ENCODE measurements at regions not wholly inside any gene's neighbourhood (a gene's known extent, or its start where the extent isn't known, plus 50 kb on each side); places are given as distances from the start of the nearest gene placed in this dataset.

GRCh38 chr5:155276231-155276630 is 262.7 kb downstream of the KIF4B start:
- TF ChIP-seq POU6F1 (CRISPR knock-in tag; IDR thresholded peaks at IDR 0.05; ENCODE audit: borderline replicate concordance, low read depth) (no peak), TOX (CRISPR knock-in tag; IDR thresholded peaks at IDR 0.05; ENCODE audit: borderline replicate concordance) (no peak), ZC3H10 (CRISPR knock-in tag; IDR thresholded peaks at IDR 0.05) (no peak), ESRRG (CRISPR knock-in tag; IDR thresholded peaks at IDR 0.05) (no peak), GLIS3 (CRISPR knock-in tag; IDR thresholded peaks at IDR 0.05) (no peak)
- ATAC-seq: no peak

DNA sequence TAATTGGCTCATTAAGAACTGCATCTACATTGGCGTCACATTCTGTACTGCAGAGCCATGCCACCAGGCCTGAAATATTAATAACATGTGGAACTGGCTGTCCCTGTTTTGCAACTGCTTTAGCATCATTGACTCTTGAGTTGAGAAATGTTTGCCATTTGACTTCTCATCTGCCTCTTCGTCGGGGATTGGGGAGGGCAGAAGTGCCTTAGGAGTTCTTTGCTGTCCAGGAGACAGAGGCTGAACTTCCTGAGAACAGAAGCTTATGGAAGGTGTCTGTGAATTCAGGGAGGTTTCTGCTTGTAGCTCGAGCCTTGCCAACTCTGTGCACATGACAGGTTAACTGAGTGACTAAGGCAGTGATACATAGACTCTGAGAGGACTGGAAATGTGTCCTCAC is 265.0 kb downstream of the KIF4B start:
- ATAC-seq: no peak
- TF ChIP-seq ZFP30 (CRISPR knock-in tag; IDR thresholded peaks at IDR 0.05) (no peak), ZNF70 (CRISPR knock-in tag; IDR thresholded peaks at IDR 0.05) (no peak), ZNF565 (CRISPR knock-in tag; conservative IDR thresholded peaks at IDR 0.05; ENCODE audit: low read depth) (no peak), BACH2 (CRISPR knock-in tag; IDR thresholded peaks at IDR 0.05; ENCODE audit: borderline replicate concordance) (no peak), OSR1 (CRISPR knock-in tag; IDR thresholded peaks at IDR 0.05) (no peak), ZFP3 (CRISPR knock-in tag; IDR thresholded peaks at IDR 0.05) (no peak), TOX (CRISPR knock-in tag; IDR thresholded peaks at IDR 0.05; ENCODE audit: borderline replicate concordance) (no peak)
- TF ChIP-seq, protein P1, sequence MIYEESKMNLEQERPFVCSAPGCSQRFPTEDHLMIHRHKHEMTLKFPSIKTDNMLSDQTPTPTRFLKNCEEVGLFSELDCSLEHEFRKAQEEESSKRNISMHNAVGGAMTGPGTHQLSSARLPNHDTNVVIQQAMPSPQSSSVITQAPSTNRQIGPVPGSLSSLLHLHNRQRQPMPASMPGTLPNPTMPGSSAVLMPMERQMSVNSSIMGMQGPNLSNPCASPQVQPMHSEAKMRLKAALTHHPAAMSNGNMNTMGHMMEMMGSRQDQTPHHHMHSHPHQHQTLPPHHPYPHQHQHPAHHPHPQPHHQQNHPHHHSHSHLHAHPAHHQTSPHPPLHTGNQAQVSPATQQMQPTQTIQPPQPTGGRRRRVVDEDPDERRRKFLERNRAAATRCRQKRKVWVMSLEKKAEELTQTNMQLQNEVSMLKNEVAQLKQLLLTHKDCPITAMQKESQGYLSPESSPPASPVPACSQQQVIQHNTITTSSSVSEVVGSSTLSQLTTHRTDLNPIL (CRISPR knock-in tag; IDR thresholded peaks at IDR 0.05; ENCODE audit: low read depth): no peak
- TF ChIP-seq, protein P2, sequence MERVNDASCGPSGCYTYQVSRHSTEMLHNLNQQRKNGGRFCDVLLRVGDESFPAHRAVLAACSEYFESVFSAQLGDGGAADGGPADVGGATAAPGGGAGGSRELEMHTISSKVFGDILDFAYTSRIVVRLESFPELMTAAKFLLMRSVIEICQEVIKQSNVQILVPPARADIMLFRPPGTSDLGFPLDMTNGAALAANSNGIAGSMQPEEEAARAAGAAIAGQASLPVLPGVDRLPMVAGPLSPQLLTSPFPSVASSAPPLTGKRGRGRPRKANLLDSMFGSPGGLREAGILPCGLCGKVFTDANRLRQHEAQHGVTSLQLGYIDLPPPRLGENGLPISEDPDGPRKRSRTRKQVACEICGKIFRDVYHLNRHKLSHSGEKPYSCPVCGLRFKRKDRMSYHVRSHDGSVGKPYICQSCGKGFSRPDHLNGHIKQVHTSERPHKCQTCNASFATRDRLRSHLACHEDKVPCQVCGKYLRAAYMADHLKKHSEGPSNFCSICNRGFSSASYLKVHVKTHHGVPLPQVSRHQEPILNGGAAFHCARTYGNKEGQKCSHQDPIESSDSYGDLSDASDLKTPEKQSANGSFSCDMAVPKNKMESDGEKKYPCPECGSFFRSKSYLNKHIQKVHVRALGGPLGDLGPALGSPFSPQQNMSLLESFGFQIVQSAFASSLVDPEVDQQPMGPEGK (CRISPR knock-in tag; IDR thresholded peaks at IDR 0.05; ENCODE audit: borderline replicate concordance): no peak

GRCh38 chr5:155282503-155283107 is 269.1 kb downstream of the KIF4B start:
- TF ChIP-seq, protein P2 (CRISPR knock-in tag; IDR thresholded peaks at IDR 0.05; ENCODE audit: borderline replicate concordance): no peak
- TF ChIP-seq SNAI2 (CRISPR knock-in tag; IDR thresholded peaks at IDR 0.05) (no peak), RARB (CRISPR knock-in tag; IDR thresholded peaks at IDR 0.05) (no peak), BACH2 (CRISPR knock-in tag; IDR thresholded peaks at IDR 0.05; ENCODE audit: borderline replicate concordance) (no peak), ARNTL (CRISPR knock-in tag; IDR thresholded peaks at IDR 0.05; ENCODE audit: borderline replicate concordance, low read depth) (no peak), ZNF565 (CRISPR knock-in tag; conservative IDR thresholded peaks at IDR 0.05; ENCODE audit: low read depth) (no peak), ZC3H10 (CRISPR knock-in tag; IDR thresholded peaks at IDR 0.05) (no peak), TOX (CRISPR knock-in tag; IDR thresholded peaks at IDR 0.05; ENCODE audit: borderline replicate concordance) (no peak), POU6F1 (CRISPR knock-in tag; IDR thresholded peaks at IDR 0.05; ENCODE audit: borderline replicate concordance, low read depth) (no peak), ZFP30 (CRISPR knock-in tag; IDR thresholded peaks at IDR 0.05) (no peak), ISL1 (CRISPR knock-in tag; IDR thresholded peaks at IDR 0.05) (no peak), ZNF8 (CRISPR knock-in tag; IDR thresholded peaks at IDR 0.05) (no peak), ESRRG (CRISPR knock-in tag; IDR thresholded peaks at IDR 0.05) (no peak), PPARA (CRISPR knock-in tag; IDR thresholded peaks at IDR 0.05; ENCODE audit: borderline replicate concordance) (no peak)
- TF ChIP-seq, protein P1 (CRISPR knock-in tag; IDR thresholded peaks at IDR 0.05; ENCODE audit: low read depth): no peak
- ATAC-seq: no peak

Data from SK-N-SH treated with all-trans-retinoic acid at 6 μM for 48 hours (cell line).